ENCODE measurements at regions not wholly inside any gene's neighbourhood (a gene's known extent, or its start where the extent isn't known, plus 50 kb on each side); places are given as distances from the start of the nearest gene placed in this dataset.

GRCh38 chr5:54644226-54644625 is 126.7 kb downstream of the SNX18 start:
- Histone ChIP-seq H3K27me3 (no peaks in the 10 kb centered on the region), H3K9me3 (no peaks in the 10 kb centered on the region), H3K4me3 (no peak overlapping the region), H3K36me3 (no peaks in the 10 kb centered on the region), H3K27ac (peak overlapping the region; percentile 81 to 82), H3K4me1 (peaks cover 0 to 72% (median 49%) of the 10 kb centered on the region in 4 donors)
- no peak for TF ChIP-seq CTCF (IDR thresholded peaks at IDR 0.05)
- intact Hi-C loops (cut with DNase I; ENCODE audit: low total_unique reads): no loop called here
- no peak for DNase-seq

- Histone ChIP-seq H3K9me3 (no peaks in the 10 kb centered on the region), H3K4me3 (no peak overlapping the region), H3K4me1 (peaks cover 0 to 71% (median 47%) of the 10 kb centered on the region in 4 donors), H3K36me3 (no peaks in the 10 kb centered on the region), H3K27ac (peak overlapping the region; percentile 81 to 82), H3K27me3 (no peaks in the 10 kb centered on the region)
- TF ChIP-seq CTCF (IDR thresholded peaks at IDR 0.05): no peak
- intact Hi-C loops (cut with DNase I; ENCODE audit: low total_unique reads): no loop called here
- no peak for DNase-seq
Measured at GRCh38 chr5:54643685-54644106, 126.1 kb downstream of the SNX18 start.

- no peaks in the 10 kb centered on the region for H3K27me3 ChIP-seq
- no peak for TF ChIP-seq CTCF (IDR thresholded peaks at IDR 0.05)
- H3K9me3 ChIP-seq: no peaks in the 10 kb centered on the region
- DNase-seq: no peak
- H3K4me3 ChIP-seq: no peak overlapping the region
- peaks cover 0 to 51% (median 27%) of the 10 kb centered on the region in 4 donors for H3K4me1 ChIP-seq
- no peaks in the 10 kb centered on the region for H3K36me3 ChIP-seq
- intact Hi-C loops (cut with DNase I; ENCODE audit: low total_unique reads): loop anchor here (10.0 kb wide), 1 partner anchor 115 kb away; no protein-coding TSS in a partner anchor
- H3K27ac ChIP-seq: no peak overlapping the region
Measured at GRCh38 chr5:54639621-54640020, 122.1 kb downstream of the SNX18 start.

GRCh38 chr5:54638106-54638505 is 120.5 kb downstream of the SNX18 start:
- H3K27ac ChIP-seq: peak overlapping the region; percentile 3 to 37
- TF ChIP-seq CTCF (IDR thresholded peaks at IDR 0.05): no peak
- no peaks in the 10 kb centered on the region for H3K27me3 ChIP-seq
- H3K36me3 ChIP-seq: no peaks in the 10 kb centered on the region
- H3K4me1 ChIP-seq: peaks cover under 1 to 48% (median 24%) of the 10 kb centered on the region in 4 donors
- intact Hi-C loops (cut with DNase I; ENCODE audit: low total_unique reads): loop anchor here (10.0 kb wide), 1 partner anchor 113 kb away; no protein-coding TSS in a partner anchor
- H3K9me3 ChIP-seq: no peaks in the 10 kb centered on the region
- DNase-seq: no peak
- H3K4me3 ChIP-seq: no peak overlapping the region

GRCh38 chr5:54637654-54638053 is 120.1 kb downstream of the SNX18 start:
- intact Hi-C loops (cut with DNase I; ENCODE audit: low total_unique reads): loop anchor here (10.0 kb wide), 1 partner anchor 113 kb away; no protein-coding TSS in a partner anchor
- no peaks in the 10 kb centered on the region for H3K27me3 ChIP-seq
- H3K27ac ChIP-seq: peak overlapping the region; percentile 35 to 37
- H3K4me1 ChIP-seq: peaks cover 5 to 51% (median 28%) of the 10 kb centered on the region in 4 donors
- no peak for TF ChIP-seq CTCF (IDR thresholded peaks at IDR 0.05)
- no peaks in the 10 kb centered on the region for H3K36me3 ChIP-seq
- DNase-seq: peak; percentile 62 to 86
- no peak overlapping the region for H3K4me3 ChIP-seq
- no peaks in the 10 kb centered on the region for H3K9me3 ChIP-seq

GRCh38 chr5:54634089-54634488 is 116.5 kb downstream of the SNX18 start:
- intact Hi-C loops (cut with DNase I; ENCODE audit: low total_unique reads): loop anchor here (10.0 kb wide), 1 partner anchor 109 kb away; no protein-coding TSS in a partner anchor
- Histone ChIP-seq H3K36me3 (no peaks in the 10 kb centered on the region), H3K4me3 (no peak overlapping the region), H3K4me1 (peaks cover 5 to 56% (median 37%) of the 10 kb centered on the region in 4 donors), H3K9me3 (no peaks in the 10 kb centered on the region), H3K27me3 (no peaks in the 10 kb centered on the region), H3K27ac (peak overlapping the region; percentile 65 to 75)
- no peak for DNase-seq
- no peak for TF ChIP-seq CTCF (IDR thresholded peaks at IDR 0.05)
